Endothelial cell of umbilical vein (primary cell): ENCODE measurements at regions not wholly inside any gene's neighbourhood (a gene's known extent, or its start where the extent isn't known, plus 50 kb on each side); places are given as distances from the start of the nearest gene placed in this dataset.
"Not testable (repeated sequence)": the region's sequence is repeated elsewhere in the genome, so short reads cannot be mapped to it uniquely, and the experiment has no call there.

Experiments used
- EZH2 ChIP-seq: IDR thresholded peaks from 2 replicates; pipeline ENCODE4 v1.6.1; 2012; ENCODE audit warnings: borderline replicate concordance, low read depth, mild to moderate bottlenecking, moderate library complexity, low read length, inconsistent platforms; ENCODE audit not compliant: severe bottlenecking
- GATA2 ChIP-seq: IDR thresholded peaks from 2 replicates; pipeline ENCODE4 v1.7.0; 2011; ENCODE audit warnings: low read depth, mild to moderate bottlenecking, moderate library complexity, mixed read lengths, low read length; ENCODE audit not compliant: insufficient read length, insufficient read depth
- JUN ChIP-seq: IDR thresholded peaks from 2 replicates; pipeline ENCODE4 v1.6.1; 2011; ENCODE audit warnings: borderline replicate concordance, low read depth; ENCODE audit not compliant: insufficient read length, insufficient read depth
- POLR2A ChIP-seq: IDR thresholded peaks from 2 replicates; pipeline ENCODE4 v1.6.1; 2012; ENCODE audit warnings: low read depth, mild to moderate bottlenecking, control low read depth, low read length
- POLR2AphosphoS5 ChIP-seq: IDR thresholded peaks from 2 replicates; pipeline ENCODE4 v1.6.1; 2012; ENCODE audit warnings: low read depth, mild to moderate bottlenecking, control low read depth, low read length, moderate library complexity; ENCODE audit not compliant: insufficient read depth
- TF ChIP-seq, protein P1 (sequence below), 2 donors: IDR thresholded peaks; 1 replicate in 1 of 2; 2 replicates in 1 of 2; pipeline ENCODE4 v1.5.1; 2011; ENCODE audit warnings: low read length in 2 of 2, mild to moderate bottlenecking in 2 of 2, moderate library complexity in 2 of 2, control low read depth in 1 of 2, inconsistent platforms in 1 of 2, low read depth in 1 of 2; ENCODE audit not compliant: insufficient read depth in 1 of 2; ENCODE audit errors: extremely low read depth in 1 of 2
- TF ChIP-seq, protein P2 (sequence below): IDR thresholded peaks from 2 replicates; pipeline ENCODE4 v1.6.1; 2011; ENCODE audit not compliant: insufficient read depth, insufficient read length

DNA sequence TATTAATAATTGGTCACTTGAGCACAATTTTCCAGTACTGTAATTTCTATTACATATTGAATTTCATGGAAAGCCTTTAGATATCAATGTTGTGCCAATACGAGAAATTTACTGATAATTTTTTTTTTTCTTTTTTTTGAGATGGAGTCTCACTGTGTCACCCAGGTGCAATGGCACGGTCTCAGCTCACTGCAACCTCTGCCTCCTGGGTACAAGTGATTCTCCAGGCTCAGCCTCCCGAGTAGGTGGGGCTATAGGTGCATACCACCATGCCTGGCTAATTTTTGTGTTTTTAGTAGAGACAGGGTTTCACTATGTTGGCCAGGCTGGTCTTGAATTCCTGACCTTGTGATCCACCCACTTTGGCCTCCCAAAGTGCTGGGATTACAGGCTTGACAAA lies 435.4 kb downstream of the FUT8 start:
- TF ChIP-seq, protein P1, sequence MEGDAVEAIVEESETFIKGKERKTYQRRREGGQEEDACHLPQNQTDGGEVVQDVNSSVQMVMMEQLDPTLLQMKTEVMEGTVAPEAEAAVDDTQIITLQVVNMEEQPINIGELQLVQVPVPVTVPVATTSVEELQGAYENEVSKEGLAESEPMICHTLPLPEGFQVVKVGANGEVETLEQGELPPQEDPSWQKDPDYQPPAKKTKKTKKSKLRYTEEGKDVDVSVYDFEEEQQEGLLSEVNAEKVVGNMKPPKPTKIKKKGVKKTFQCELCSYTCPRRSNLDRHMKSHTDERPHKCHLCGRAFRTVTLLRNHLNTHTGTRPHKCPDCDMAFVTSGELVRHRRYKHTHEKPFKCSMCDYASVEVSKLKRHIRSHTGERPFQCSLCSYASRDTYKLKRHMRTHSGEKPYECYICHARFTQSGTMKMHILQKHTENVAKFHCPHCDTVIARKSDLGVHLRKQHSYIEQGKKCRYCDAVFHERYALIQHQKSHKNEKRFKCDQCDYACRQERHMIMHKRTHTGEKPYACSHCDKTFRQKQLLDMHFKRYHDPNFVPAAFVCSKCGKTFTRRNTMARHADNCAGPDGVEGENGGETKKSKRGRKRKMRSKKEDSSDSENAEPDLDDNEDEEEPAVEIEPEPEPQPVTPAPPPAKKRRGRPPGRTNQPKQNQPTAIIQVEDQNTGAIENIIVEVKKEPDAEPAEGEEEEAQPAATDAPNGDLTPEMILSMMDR (IDR thresholded peaks at IDR 0.05; ENCODE audit: extremely low read depth in 1 of 2, insufficient read depth in 1 of 2, low read depth in 1 of 2, low read length in 2 of 2), result not testable (repeated sequence)
- TF ChIP-seq POLR2A, JUN, EZH2, POLR2AphosphoS5, GATA2: not testable (repeated sequence)
- TF ChIP-seq, protein P2, sequence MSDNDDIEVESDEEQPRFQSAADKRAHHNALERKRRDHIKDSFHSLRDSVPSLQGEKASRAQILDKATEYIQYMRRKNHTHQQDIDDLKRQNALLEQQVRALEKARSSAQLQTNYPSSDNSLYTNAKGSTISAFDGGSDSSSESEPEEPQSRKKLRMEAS, result not testable (repeated sequence)
